Ishikawa (cell line): ENCODE measurements at regions not wholly inside any gene's neighbourhood (a gene's known extent, or its start where the extent isn't known, plus 50 kb on each side); places are given as distances from the start of the nearest gene placed in this dataset.

ENCODE experiments used
- CEBPB ChIP-seq: IDR thresholded peaks from 2 replicates; pipeline ENCODE4 v1.6.1; 2012
- YY1 ChIP-seq: IDR thresholded peaks from 2 replicates; pipeline ENCODE4 v1.6.1; 2012; ENCODE audit warnings: low read depth
- TF ChIP-seq, protein P1 (sequence below): IDR thresholded peaks from 2 replicates; pipeline ENCODE4 v1.6.1; 2012

GRCh38 chr12:77640356-77640755, 190.3 kb upstream of the NAV3 start:
- no peak for TF ChIP-seq CEBPB
- TF ChIP-seq YY1: no peak
- TF ChIP-seq, protein P1, sequence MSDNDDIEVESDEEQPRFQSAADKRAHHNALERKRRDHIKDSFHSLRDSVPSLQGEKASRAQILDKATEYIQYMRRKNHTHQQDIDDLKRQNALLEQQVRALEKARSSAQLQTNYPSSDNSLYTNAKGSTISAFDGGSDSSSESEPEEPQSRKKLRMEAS: no peak
